DMS53 treated with DMSO at 0.1 percent for 48 hours (cell line): ENCODE measurements at regions not wholly inside any gene's neighbourhood (a gene's known extent, or its start where the extent isn't known, plus 50 kb on each side); places are given as distances from the start of the nearest gene placed in this dataset.

Experiments
- DNase-seq: peaks from one replicate; lab custom pipeline; 2025; ENCODE audit not compliant: unreplicated experiment; lab: John Stamatoyannopoulos, UW

GRCh38 chr18:55906536-55906935, 318.5 kb upstream of the TCF4 start:
- DNase-seq: no peak

GRCh38 chr18:55903911-55904310, 315.9 kb upstream of the TCF4 start:
- DNase-seq: no peak

- DNase-seq: no peak
Observed at GRCh38 chr18:55900380-55900779, 312.4 kb upstream of the TCF4 start.

- DNase-seq: no peak
Observed at GRCh38 chr18:55897091-55897689, 309.2 kb upstream of the TCF4 start.

GRCh38 chr18:55893948-55894347, 306.0 kb upstream of the TCF4 start:
- DNase-seq: no peak

GRCh38 chr18:55892862-55893813, 305.1 kb upstream of the TCF4 start:
- DNase-seq: peak; percentile 68

- no peak for DNase-seq
Observed at GRCh38 chr18:55886886-55887285, 298.9 kb upstream of the TCF4 start.

GRCh38 chr18:55884498-55884897, 296.5 kb upstream of the TCF4 start:
- no peak for DNase-seq

- no peak for DNase-seq
Observed at GRCh38 chr18:55880617-55881016, 292.6 kb upstream of the TCF4 start.

- no peak for DNase-seq
Observed at GRCh38 chr18:55879331-55879730, 291.3 kb upstream of the TCF4 start.

- DNase-seq: no peak
Observed at GRCh38 chr18:55878224-55878623, 290.2 kb upstream of the TCF4 start.

- DNase-seq: no peak
Observed at GRCh38 chr18:55877321-55877720, 289.3 kb upstream of the TCF4 start.

GRCh38 chr18:55876254-55876653, 288.3 kb upstream of the TCF4 start:
- DNase-seq: no peak

- no peak for DNase-seq
Observed at GRCh38 chr18:55875371-55875901, 287.4 kb upstream of the TCF4 start.

GRCh38 chr18:55869556-55870501, 281.8 kb upstream of the TCF4 start:
- no peak for DNase-seq

- no peak for DNase-seq
Observed at GRCh38 chr18:55868909-55869308, 280.9 kb upstream of the TCF4 start.

- DNase-seq: no peak
Observed at GRCh38 chr18:55866886-55867285, 278.9 kb upstream of the TCF4 start.

GRCh38 chr18:55866006-55866405, 278.0 kb upstream of the TCF4 start:
- DNase-seq: no peak

GRCh38 chr18:55864281-55864680, 276.3 kb upstream of the TCF4 start:
- DNase-seq: no peak

- no peak for DNase-seq
Observed at GRCh38 chr18:55863876-55864275, 275.9 kb upstream of the TCF4 start.

- DNase-seq: no peak
Observed at GRCh38 chr18:55863391-55863706, 275.4 kb upstream of the TCF4 start.
